ENCODE measurements at regions not wholly inside any gene's neighbourhood (a gene's known extent, or its start where the extent isn't known, plus 50 kb on each side); places are given as distances from the start of the nearest gene placed in this dataset.

- POLR2A ChIA-PET, result no interaction called here
- Histone ChIP-seq H3K27me3 (ENCODE audit: control insufficient read depth, insufficient read depth, low read length) (no peaks in the 10 kb centered on the region), H3K36me3 (ENCODE audit: control insufficient read depth, insufficient read depth, low read length) (no peaks in the 10 kb centered on the region), H3K4me3 (ENCODE audit: low read depth, low read length) (no peak overlapping the region)
- no peak for DNase-seq (ENCODE audit: low read depth)
- CTCF ChIA-PET, result no interaction called here
- TF ChIP-seq, protein P1, sequence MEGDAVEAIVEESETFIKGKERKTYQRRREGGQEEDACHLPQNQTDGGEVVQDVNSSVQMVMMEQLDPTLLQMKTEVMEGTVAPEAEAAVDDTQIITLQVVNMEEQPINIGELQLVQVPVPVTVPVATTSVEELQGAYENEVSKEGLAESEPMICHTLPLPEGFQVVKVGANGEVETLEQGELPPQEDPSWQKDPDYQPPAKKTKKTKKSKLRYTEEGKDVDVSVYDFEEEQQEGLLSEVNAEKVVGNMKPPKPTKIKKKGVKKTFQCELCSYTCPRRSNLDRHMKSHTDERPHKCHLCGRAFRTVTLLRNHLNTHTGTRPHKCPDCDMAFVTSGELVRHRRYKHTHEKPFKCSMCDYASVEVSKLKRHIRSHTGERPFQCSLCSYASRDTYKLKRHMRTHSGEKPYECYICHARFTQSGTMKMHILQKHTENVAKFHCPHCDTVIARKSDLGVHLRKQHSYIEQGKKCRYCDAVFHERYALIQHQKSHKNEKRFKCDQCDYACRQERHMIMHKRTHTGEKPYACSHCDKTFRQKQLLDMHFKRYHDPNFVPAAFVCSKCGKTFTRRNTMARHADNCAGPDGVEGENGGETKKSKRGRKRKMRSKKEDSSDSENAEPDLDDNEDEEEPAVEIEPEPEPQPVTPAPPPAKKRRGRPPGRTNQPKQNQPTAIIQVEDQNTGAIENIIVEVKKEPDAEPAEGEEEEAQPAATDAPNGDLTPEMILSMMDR (IDR thresholded peaks at IDR 0.05; ENCODE audit: insufficient read depth, low read depth, low read length), result no peak
Observed at GRCh38 chr16:76059186-76059585, 218.0 kb upstream of the CNTNAP4 start.

DNA sequence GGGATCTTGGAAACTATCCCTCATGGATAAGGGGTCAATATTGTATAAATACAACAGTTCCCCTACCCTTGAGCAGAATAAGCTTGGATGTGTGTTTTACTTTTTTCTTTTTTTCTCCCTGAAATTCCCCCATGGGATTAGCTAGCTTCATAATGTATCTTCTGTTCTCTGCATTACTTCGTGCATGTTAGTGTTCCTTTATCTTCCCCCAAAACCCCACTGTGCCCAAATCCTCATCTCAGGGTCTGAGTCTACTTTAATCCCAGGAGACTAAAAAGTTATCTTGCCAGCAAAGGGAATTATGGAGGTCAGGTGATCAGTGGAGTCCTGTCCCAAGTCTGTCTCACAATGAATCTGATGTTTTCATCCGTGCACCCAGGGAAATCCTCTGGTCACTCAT is 217.5 kb upstream of the CNTNAP4 start:
- no peaks in the 10 kb centered on the region for H3K36me3 ChIP-seq (ENCODE audit: control insufficient read depth, insufficient read depth, low read length)
- H3K4me3 ChIP-seq (ENCODE audit: low read depth, low read length), result no peak overlapping the region
- ChIA-PET CTCF (no interaction called here), POLR2A (no interaction called here)
- TF ChIP-seq, protein P1 (IDR thresholded peaks at IDR 0.05; ENCODE audit: insufficient read depth, low read depth, low read length), result no peak
- H3K27me3 ChIP-seq (ENCODE audit: control insufficient read depth, insufficient read depth, low read length), result no peaks in the 10 kb centered on the region
- no peak for DNase-seq (ENCODE audit: low read depth)

GRCh38 chr16:76071690-76072089 is 205.5 kb upstream of the CNTNAP4 start:
- ChIA-PET CTCF (no interaction called here), POLR2A (no interaction called here)

DNA sequence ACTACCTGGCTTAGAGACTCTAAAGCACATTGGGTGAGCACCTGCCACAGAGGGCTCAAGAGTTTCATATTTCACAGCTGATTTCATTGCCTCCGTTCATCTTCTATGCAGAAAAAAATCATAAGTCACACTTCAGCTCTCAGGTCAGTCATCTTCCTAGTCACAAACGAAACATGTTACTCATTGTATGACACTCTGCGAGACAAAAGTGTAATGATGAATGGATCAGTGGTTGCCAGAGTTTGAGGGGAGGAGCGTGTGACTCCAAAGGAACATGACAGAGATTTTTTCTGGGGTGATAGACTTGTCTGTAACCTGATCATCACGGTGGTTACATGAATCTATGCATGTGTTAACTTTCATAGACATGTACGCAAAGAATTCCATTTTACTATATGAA is 195.2 kb upstream of the CNTNAP4 start:
- DNase-seq (ENCODE audit: low read depth), result no peak
- no peak overlapping the region for H3K4me3 ChIP-seq (ENCODE audit: low read depth, low read length)
- H3K27me3 ChIP-seq (ENCODE audit: control insufficient read depth, insufficient read depth, low read length), result no peaks in the 10 kb centered on the region
- CTCF ChIA-PET, result no interaction called here
- TF ChIP-seq, protein P1 (IDR thresholded peaks at IDR 0.05; ENCODE audit: insufficient read depth, low read depth, low read length), result no peak
- no peaks in the 10 kb centered on the region for H3K36me3 ChIP-seq (ENCODE audit: control insufficient read depth, insufficient read depth, low read length)
- POLR2A ChIA-PET, result no interaction called here

More at GRCh38 chr16:76071690-76072089, 205.5 kb upstream of the CNTNAP4 start:
- no peak overlapping the region for H3K4me3 ChIP-seq (ENCODE audit: low read depth, low read length)
- TF ChIP-seq, protein P1 (IDR thresholded peaks at IDR 0.05; ENCODE audit: insufficient read depth, low read depth, low read length), result no peak
- H3K36me3 ChIP-seq (ENCODE audit: control insufficient read depth, insufficient read depth, low read length), result no peaks in the 10 kb centered on the region
- no peaks in the 10 kb centered on the region for H3K27me3 ChIP-seq (ENCODE audit: control insufficient read depth, insufficient read depth, low read length)
- no peak for DNase-seq (ENCODE audit: low read depth)

DNA sequence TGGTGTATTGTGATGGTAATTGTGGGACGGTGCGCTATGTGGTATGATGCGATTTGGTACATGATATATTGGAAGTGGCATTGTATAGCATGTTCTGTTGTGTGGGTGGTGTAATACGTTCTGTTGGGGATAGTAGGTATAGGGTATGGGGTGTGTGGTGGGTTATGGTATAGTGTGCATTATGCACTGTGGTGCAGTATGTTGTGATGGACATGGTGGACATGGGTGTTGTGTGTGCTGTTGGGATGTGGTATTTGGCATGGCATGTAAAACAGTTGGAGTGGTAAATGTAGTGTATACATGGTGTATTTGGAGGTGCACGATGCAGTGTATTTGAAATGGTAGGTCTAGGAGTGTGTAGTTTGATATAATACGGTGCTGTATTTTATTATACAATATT is 170.6 kb upstream of the CNTNAP4 start:
- POLR2A ChIA-PET, result no interaction called here
- H3K4me3 ChIP-seq (ENCODE audit: low read depth, low read length), result no peak overlapping the region
- CTCF ChIA-PET, result no interaction called here
- TF ChIP-seq, protein P1 (IDR thresholded peaks at IDR 0.05; ENCODE audit: insufficient read depth, low read depth, low read length), result no peak
- no peaks in the 10 kb centered on the region for H3K36me3 ChIP-seq (ENCODE audit: control insufficient read depth, insufficient read depth, low read length)
- DNase-seq (ENCODE audit: low read depth), result no peak
- no peaks in the 10 kb centered on the region for H3K27me3 ChIP-seq (ENCODE audit: control insufficient read depth, insufficient read depth, low read length)

Measured in BJ (cell line).